Endodermal cell (in vitro differentiated cells): ENCODE measurements at regions not wholly inside any gene's neighbourhood (a gene's known extent, or its start where the extent isn't known, plus 50 kb on each side); places are given as distances from the start of the nearest gene placed in this dataset.

Experiments
- DNase-seq: peaks from one replicate; pipeline ENCODE4 v3.0.0-alpha.2; 2017
- H3K27ac ChIP-seq: 2 replicates; pipeline ENCODE4 v1.5.1; 2013; ENCODE audit warnings: mild to moderate bottlenecking, low read depth, low read length, moderate library complexity
- H3K27me3 ChIP-seq: 2 replicates; pipeline ENCODE4 v1.6.1; 2013; ENCODE audit warnings: mild to moderate bottlenecking, low read length, moderate library complexity; ENCODE audit not compliant: insufficient read depth, control insufficient read depth, poor library complexity, severe bottlenecking
- H3K36me3 ChIP-seq: 2 replicates; pipeline ENCODE4 v1.7.0; 2013; ENCODE audit warnings: mild to moderate bottlenecking, low read length, moderate library complexity; ENCODE audit not compliant: control insufficient read depth, insufficient read depth
- H3K4me1 ChIP-seq: one replicate; pipeline ENCODE4 v1.7.0; 2013; ENCODE audit warnings: low read length; ENCODE audit not compliant: control insufficient read depth, insufficient read depth
- H3K4me3 ChIP-seq: 2 replicates; pipeline ENCODE4 v1.5.1; 2013; ENCODE audit warnings: mild to moderate bottlenecking, low read length, moderate library complexity
- H3K9ac ChIP-seq: 2 replicates; pipeline ENCODE4 v1.6.1; 2013; ENCODE audit warnings: mild to moderate bottlenecking, low read length, moderate library complexity; ENCODE audit not compliant: poor library complexity, severe bottlenecking; ENCODE audit errors: extremely low read depth
- H3K9me3 ChIP-seq: 2 replicates; pipeline ENCODE4 v1.6.1; 2013; ENCODE audit warnings: mild to moderate bottlenecking, low read length, moderate library complexity; ENCODE audit not compliant: control insufficient read depth
- H3K27ac Mint-ChIP-seq: 2 replicates; pipeline ENCODE4 v1.8.0; 2020; ENCODE audit warnings: mixed read lengths
- H3K27me3 Mint-ChIP-seq: 2 replicates; pipeline ENCODE4 v1.8.0; 2021; ENCODE audit warnings: mild to moderate bottlenecking, mixed read lengths; ENCODE audit not compliant: insufficient read depth
- H3K36me3 Mint-ChIP-seq: 2 replicates; pipeline ENCODE4 v1.8.0; 2020; ENCODE audit warnings: low read depth, mixed read lengths
- H3K4me1 Mint-ChIP-seq: 2 replicates; pipeline ENCODE4 v1.8.0; 2020; ENCODE audit warnings: mixed read lengths
- H3K4me3 Mint-ChIP-seq: 2 replicates; pipeline ENCODE4 v1.8.0; 2020; ENCODE audit warnings: mild to moderate bottlenecking, moderate library complexity, mixed read lengths
- H3K9me3 Mint-ChIP-seq: 2 replicates; pipeline ENCODE4 v1.8.0; 2020; ENCODE audit warnings: mild to moderate bottlenecking, mixed read lengths
- WGBS, 2 experiments: methylation state at CpG; one replicate each; pipeline versions ENCODE4 v1.1.5 to v1.1.7; 2013; ENCODE audit warnings: missing lambda C conversion rate in 2 of 2, mixed read lengths in 1 of 2; ENCODE audit not compliant: insufficient coverage in 1 of 2, insufficient read length in 1 of 2; 5-methylcytosine and 5-hydroxymethylcytosine counted together
- TF ChIP-seq, protein P1 (sequence below): fragments of 200-600 bp; sonication (generic); conservative IDR thresholded peaks from 2 replicates; pipeline ENCODE4 v1.5.0; 2021; ENCODE audit warnings: antibody characterized with exemption, mild to moderate bottlenecking

DNA sequence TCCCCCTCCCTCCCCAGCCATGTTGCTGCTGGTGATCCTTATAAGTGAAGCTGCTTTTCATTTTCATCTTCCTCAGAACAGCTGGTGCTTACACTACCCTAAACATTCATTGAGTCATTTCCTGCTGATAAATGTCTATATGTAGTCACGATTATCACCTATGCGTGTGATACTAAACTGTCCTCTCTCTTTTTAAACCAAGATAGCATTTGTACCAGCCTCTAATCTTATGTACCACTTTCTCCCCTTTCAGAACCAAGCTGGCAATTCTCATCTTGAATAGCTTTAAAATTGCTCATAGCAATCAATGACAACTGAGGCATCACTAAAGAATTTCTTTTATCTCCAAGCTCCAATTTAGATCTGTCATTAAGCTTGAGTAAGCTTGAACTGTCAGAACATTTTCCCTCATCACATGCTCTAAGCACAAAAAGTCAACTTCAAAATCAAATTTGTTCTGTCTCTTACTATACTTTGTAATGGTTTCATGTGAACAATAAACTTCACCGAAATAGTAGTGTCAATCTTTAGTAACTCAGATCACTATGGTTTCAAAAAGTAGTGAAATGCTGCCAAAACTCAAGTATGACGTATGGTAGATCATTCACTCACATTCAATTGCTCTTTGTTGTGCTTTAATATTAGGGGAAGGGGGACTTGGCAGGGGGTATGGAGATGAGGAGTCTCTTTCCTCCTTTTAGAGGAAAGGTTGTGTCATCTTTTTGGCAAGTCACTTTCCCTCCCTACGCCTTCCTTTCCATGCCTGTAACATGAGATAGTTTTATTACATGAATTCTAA, 178.1 kb upstream of the NOVA1 start:
- Histone ChIP-seq H3K27me3 (no peaks in the 10 kb centered on the region), H3K4me3 (no peak overlapping the region), H3K36me3 (no peaks in the 10 kb centered on the region), H3K9me3 (no peaks in the 10 kb centered on the region), H3K4me1 (no peaks in the 10 kb centered on the region), H3K9ac (no peak overlapping the region), H3K27ac (peak overlapping the region; percentile 60)
- Mint-ChIP-seq H3K36me3 (no peaks in the 10 kb centered on the region), H3K27ac (no peak overlapping the region), H3K4me1 (peaks cover 12% of the 10 kb centered on the region), H3K9me3 (no peaks in the 10 kb centered on the region), H3K27me3 (no peaks in the 10 kb centered on the region), H3K4me3 (no peak overlapping the region)
- 74 to 83% methylated on average over 2 to 5 of the region's 5 CpGs for WGBS, 2 experiments
- TF ChIP-seq, protein P1, sequence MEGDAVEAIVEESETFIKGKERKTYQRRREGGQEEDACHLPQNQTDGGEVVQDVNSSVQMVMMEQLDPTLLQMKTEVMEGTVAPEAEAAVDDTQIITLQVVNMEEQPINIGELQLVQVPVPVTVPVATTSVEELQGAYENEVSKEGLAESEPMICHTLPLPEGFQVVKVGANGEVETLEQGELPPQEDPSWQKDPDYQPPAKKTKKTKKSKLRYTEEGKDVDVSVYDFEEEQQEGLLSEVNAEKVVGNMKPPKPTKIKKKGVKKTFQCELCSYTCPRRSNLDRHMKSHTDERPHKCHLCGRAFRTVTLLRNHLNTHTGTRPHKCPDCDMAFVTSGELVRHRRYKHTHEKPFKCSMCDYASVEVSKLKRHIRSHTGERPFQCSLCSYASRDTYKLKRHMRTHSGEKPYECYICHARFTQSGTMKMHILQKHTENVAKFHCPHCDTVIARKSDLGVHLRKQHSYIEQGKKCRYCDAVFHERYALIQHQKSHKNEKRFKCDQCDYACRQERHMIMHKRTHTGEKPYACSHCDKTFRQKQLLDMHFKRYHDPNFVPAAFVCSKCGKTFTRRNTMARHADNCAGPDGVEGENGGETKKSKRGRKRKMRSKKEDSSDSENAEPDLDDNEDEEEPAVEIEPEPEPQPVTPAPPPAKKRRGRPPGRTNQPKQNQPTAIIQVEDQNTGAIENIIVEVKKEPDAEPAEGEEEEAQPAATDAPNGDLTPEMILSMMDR: no peak
- DNase-seq: no peak

DNA sequence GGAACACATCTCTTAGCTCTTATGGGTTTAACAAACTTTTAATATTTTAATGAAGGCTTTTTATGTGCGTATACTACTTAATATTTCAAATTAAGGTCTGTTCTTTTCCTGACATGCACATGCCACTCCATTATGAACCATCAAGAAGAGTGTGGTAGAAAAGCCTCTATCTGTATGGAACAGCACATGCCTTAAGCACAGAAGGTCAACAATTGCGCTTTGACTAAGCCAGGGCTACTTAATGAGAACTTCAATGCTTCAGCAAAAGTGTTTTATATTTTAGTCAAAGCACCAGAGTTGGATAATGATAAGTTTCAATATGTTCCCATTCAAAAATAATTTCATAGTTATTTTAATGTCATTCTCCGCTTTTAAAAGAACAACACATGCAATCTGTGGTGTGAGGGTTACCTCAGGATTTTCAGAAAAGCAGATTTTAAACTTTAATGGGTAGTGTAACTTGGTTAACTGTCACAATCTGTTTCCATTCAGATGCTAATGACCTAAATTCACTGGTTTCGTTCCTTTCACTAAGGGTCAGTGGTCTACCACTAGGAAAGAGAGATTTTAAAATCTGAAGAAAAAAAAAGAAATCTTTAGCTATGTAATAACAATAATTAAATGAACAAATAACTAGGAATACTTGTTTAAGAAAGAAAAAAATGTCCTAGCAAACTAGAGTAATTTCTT, 193.4 kb upstream of the NOVA1 start:
- H3K27ac Mint-ChIP-seq: no peak overlapping the region
- no peaks in the 10 kb centered on the region for H3K9me3 Mint-ChIP-seq
- peaks cover 10% of the 10 kb centered on the region for H3K27me3 Mint-ChIP-seq
- Histone ChIP-seq H3K9ac (no peak overlapping the region), H3K27me3 (peaks cover 50% of the 10 kb centered on the region), H3K4me1 (peaks cover 7% of the 10 kb centered on the region), H3K27ac (no peak overlapping the region), H3K36me3 (no peaks in the 10 kb centered on the region), H3K4me3 (no peak overlapping the region), H3K9me3 (no peaks in the 10 kb centered on the region)
- WGBS, 2 experiments: 20 to 45% methylated on average over 1 to 4 of the region's 4 CpGs
- H3K36me3 Mint-ChIP-seq: no peaks in the 10 kb centered on the region
- no peak overlapping the region for H3K4me3 Mint-ChIP-seq
- TF ChIP-seq, protein P1: no peak
- DNase-seq: no peak
- peaks cover 34% of the 10 kb centered on the region for H3K4me1 Mint-ChIP-seq

DNA sequence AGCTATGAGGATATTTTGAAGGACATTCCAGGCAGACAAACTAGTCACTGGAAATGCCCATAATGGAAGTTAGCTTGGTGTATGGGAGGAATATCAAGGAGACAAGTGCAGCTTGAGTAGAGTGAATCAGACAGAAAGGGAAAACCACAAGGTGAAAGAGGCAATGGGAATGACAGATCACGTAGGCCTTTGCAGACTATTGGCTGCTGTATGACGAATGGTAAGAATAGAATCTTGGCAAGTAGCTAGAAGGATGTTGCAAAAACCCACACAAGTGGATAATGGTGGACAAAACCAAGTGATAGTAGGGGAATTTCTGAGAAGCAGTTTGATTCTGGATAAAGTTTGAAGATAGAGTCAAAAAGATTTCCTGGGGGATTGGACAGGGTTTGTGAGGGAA, 196.9 kb upstream of the NOVA1 start:
- TF ChIP-seq, protein P1: no peak
- Mint-ChIP-seq H3K4me3 (no peak overlapping the region), H3K27me3 (no peaks in the 10 kb centered on the region), H3K36me3 (no peaks in the 10 kb centered on the region), H3K27ac (no peak overlapping the region), H3K4me1 (peaks cover 23% of the 10 kb centered on the region), H3K9me3 (no peaks in the 10 kb centered on the region)
- no peak overlapping the region for H3K27ac ChIP-seq
- H3K9me3 ChIP-seq: no peaks in the 10 kb centered on the region
- H3K4me1 ChIP-seq: peaks cover 7% of the 10 kb centered on the region
- no peak for DNase-seq
- no peaks in the 10 kb centered on the region for H3K36me3 ChIP-seq
- peaks cover 32% of the 10 kb centered on the region for H3K27me3 ChIP-seq
- 93 to 94% methylated on average over 2 of the region's 2 CpGs for WGBS, 2 experiments
- no peak overlapping the region for H3K9ac ChIP-seq
- H3K4me3 ChIP-seq: no peak overlapping the region
